ENCODE measurements at regions not wholly inside any gene's neighbourhood (a gene's known extent, or its start where the extent isn't known, plus 50 kb on each side); places are given as distances from the start of the nearest gene placed in this dataset.

DNA sequence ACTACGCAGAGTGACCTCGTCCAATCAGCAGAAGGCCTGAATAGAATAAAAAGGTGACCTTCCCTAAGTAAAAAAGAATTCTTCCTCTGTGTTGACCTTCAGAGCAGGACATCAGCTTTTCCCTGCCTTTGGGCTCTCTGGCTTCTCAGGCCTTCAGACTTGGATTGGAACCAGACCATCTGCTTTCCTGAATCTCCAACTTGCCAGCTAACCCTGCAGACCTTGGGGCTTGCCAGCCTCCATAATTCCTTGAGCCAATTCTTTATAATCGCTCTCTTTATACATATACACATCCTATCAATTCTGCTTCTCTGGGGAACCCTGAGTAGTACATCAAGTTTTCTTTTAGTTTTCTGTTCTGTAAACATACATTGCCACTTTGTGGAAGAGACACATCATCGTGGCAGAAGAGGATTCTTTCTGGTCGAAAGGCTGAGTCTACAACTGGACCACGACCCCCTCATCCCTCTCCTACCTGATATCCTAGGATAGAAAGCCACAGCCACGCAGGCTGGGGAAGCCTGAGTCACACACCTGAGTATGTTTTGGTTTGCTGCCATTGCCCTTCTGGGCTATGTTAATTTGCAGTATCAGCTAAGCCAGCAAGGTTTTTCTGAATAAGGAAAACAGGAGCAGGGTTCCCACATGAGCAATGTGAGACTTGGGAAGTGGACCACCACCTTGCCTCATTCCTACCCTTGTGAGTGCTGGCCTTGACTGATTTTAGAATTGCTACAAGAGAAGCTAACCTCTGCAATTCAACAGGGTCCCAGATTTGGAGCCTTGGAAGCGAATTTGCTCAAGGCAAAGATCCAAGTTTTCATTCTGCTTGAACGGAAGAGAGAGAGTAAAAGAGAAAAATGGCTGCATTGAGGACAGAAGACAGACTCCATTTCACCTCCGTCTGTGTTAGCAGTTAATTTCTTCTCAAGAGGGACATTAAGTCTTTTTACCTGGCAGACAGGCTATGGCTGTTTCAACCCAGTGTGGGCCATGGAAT is 445.2 kb upstream of the FZD8 start:
- TF ChIP-seq, protein P1, sequence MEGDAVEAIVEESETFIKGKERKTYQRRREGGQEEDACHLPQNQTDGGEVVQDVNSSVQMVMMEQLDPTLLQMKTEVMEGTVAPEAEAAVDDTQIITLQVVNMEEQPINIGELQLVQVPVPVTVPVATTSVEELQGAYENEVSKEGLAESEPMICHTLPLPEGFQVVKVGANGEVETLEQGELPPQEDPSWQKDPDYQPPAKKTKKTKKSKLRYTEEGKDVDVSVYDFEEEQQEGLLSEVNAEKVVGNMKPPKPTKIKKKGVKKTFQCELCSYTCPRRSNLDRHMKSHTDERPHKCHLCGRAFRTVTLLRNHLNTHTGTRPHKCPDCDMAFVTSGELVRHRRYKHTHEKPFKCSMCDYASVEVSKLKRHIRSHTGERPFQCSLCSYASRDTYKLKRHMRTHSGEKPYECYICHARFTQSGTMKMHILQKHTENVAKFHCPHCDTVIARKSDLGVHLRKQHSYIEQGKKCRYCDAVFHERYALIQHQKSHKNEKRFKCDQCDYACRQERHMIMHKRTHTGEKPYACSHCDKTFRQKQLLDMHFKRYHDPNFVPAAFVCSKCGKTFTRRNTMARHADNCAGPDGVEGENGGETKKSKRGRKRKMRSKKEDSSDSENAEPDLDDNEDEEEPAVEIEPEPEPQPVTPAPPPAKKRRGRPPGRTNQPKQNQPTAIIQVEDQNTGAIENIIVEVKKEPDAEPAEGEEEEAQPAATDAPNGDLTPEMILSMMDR (IDR thresholded peaks at IDR 0.05; ENCODE audit: low read depth, low read length) = no peak
- TF ChIP-seq POLR2A (IDR thresholded peaks at IDR 0.05; ENCODE audit: extremely low read depth, insufficient read length) = no peak
- TF ChIP-seq, protein P2, sequence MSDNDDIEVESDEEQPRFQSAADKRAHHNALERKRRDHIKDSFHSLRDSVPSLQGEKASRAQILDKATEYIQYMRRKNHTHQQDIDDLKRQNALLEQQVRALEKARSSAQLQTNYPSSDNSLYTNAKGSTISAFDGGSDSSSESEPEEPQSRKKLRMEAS (IDR thresholded peaks at IDR 0.05; ENCODE audit: low read depth, low read length) = no peak
- no peak for TF ChIP-seq MYC (IDR thresholded peaks at IDR 0.05; ENCODE audit: low read depth, low read length)
